ENCODE measurements at regions not wholly inside any gene's neighbourhood (a gene's known extent, or its start where the extent isn't known, plus 50 kb on each side); places are given as distances from the start of the nearest gene placed in this dataset.
A peak's percentile ranks its signal among the peaks of the same experiment; 100 is the strongest.

DNA sequence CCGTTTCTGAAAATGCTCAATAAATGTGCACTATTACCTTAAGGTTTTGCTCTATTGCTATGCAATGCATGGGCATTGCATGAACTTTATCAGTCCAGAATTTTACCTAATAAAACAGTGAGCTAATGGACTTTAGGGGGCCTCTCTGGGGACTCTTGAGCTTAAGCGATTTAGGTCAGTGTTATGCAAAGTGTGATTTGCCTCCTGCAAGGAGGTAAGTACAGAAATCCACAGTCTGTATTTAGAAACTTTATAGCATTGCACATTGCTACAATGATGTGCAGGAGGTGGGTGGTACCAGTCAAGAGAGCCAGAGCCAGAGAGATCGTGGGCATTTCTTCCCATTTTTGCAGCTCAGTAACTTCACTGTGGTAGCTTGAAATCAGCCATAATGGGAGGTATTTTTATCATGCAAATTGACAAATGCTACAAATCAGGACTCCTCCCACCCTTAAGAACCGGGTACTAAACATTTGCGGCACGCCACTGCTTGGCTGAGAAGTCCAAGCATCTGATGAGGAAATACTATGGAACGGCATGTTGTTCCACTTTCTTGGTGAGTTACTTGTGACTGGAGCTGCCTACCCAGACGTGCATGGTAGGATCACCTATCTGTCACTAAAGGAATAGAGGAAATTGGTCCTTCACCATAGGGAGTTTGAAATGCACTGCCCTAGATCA, 174.6 kb upstream of the PGRMC2 start:
- intact Hi-C loops (cut with DNase I) = loop anchor here in 1 of 10 donors (10.0 kb wide), 1 partner anchor 63 kb away; no protein-coding TSS in a partner anchor
- TF ChIP-seq, protein P1, sequence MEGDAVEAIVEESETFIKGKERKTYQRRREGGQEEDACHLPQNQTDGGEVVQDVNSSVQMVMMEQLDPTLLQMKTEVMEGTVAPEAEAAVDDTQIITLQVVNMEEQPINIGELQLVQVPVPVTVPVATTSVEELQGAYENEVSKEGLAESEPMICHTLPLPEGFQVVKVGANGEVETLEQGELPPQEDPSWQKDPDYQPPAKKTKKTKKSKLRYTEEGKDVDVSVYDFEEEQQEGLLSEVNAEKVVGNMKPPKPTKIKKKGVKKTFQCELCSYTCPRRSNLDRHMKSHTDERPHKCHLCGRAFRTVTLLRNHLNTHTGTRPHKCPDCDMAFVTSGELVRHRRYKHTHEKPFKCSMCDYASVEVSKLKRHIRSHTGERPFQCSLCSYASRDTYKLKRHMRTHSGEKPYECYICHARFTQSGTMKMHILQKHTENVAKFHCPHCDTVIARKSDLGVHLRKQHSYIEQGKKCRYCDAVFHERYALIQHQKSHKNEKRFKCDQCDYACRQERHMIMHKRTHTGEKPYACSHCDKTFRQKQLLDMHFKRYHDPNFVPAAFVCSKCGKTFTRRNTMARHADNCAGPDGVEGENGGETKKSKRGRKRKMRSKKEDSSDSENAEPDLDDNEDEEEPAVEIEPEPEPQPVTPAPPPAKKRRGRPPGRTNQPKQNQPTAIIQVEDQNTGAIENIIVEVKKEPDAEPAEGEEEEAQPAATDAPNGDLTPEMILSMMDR (IDR thresholded peaks at IDR 0.05) = no peak
- ATAC-seq = no peak

DNA sequence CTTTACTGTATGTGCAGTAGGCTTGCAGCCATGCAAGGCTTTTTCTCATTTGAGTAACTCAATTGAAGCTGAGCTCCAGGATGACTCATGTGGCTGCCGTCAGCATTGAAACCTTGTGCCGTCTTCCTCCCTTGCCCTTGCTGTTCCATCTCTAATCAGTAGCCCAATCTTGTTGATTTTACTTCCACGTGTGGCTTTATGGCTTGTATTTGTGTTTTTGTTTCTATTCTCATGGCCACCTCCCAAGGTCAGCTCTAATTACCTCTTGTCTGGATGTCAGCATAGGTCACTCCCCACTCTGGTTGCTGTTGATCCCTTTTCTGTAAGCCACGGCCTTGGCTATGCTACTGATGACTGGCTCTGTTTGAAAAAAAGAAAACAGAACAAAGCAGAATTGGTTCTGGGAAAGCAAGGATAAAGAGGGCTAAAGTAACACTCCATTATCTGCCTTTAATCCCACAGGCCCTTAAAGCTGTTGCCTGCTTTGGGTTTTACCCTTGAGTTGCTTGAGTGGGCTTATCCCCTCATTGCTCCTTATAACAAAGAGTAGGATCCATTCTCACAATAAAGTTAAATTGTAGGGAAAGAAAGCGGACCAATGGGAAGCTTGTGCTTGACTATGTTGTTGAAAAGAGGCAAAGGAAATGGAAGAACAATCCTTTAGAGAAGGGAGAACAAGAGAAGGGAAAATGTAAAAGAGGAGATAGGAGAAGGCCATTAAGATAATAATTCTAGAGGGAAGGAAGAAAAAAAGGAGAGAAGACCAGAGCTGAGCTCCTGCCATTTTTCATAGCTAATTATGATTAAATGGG, 173.9 kb upstream of the PGRMC2 start:
- no peak overlapping the region for H3K4me3 ChIP-seq
- H3K27me3 ChIP-seq = no peaks in the 10 kb centered on the region
- 55 to 71% methylated on average over 5 of the region's 5 CpGs for WGBS, 2 donors
- TF ChIP-seq, protein P1 (IDR thresholded peaks at IDR 0.05) = no peak
- H3K4me1 ChIP-seq = peaks cover 0 to 20% (median 0%) of the 10 kb centered on the region in 9 donors
- H3K36me3 ChIP-seq = no peaks in the 10 kb centered on the region
- intact Hi-C loops (cut with DNase I) = loop anchor here in 1 of 10 donors (10.0 kb wide), 1 partner anchor 63 kb away; no protein-coding TSS in a partner anchor
- DNase-seq (no peak), ATAC-seq (peak in 7 of 8 donors; percentile 35 to 76 (median 47))
- H3K9me3 ChIP-seq = no peaks in the 10 kb centered on the region
- H3K27ac ChIP-seq = peak overlapping the region in 1 of 10 donors; percentile 59

More for the DNA sequence above, 174.6 kb upstream of the PGRMC2 start:
- H3K9me3 ChIP-seq = no peaks in the 10 kb centered on the region
- no peak for DNase-seq
- H3K27me3 ChIP-seq = no peaks in the 10 kb centered on the region
- H3K27ac ChIP-seq = peak overlapping the region in 1 of 10 donors; percentile 59
- peaks cover 0 to 16% (median 0%) of the 10 kb centered on the region in 9 donors for H3K4me1 ChIP-seq
- H3K4me3 ChIP-seq = no peak overlapping the region
- no peaks in the 10 kb centered on the region for H3K36me3 ChIP-seq
- WGBS, 2 donors = 88% methylated on average over 8 of the region's 8 CpGs

DNA sequence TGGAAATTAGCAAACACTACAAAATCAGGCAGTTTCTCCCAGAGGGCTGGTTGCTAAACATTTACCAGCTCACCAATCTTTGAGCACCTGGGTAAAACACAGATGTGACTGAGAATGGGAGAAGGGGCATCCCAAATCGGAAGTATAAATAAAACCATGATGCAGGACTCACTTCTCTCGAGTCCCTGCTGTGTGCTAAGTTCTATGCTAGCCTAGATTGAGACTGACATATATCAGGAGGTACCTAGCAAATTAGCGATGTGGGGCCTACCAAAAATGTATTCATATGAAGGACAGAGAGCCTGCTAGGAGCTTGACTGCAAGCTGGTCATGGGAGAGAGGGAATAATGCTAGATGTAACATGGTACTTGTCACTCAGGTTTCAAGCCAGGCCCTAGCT, 171.9 kb upstream of the PGRMC2 start:
- H3K27ac ChIP-seq = no peak overlapping the region
- peaks cover 0 to 33% (median 9%) of the 10 kb centered on the region in 9 donors for H3K4me1 ChIP-seq
- no peak overlapping the region for H3K4me3 ChIP-seq
- DNase-seq (no peak), ATAC-seq (no peak)
- H3K9me3 ChIP-seq = no peaks in the 10 kb centered on the region
- TF ChIP-seq, protein P1 (IDR thresholded peaks at IDR 0.05) = no peak
- 86 to 97% methylated on average over 3 of the region's 3 CpGs for WGBS, 2 donors
- no peaks in the 10 kb centered on the region for H3K36me3 ChIP-seq
- no peaks in the 10 kb centered on the region for H3K27me3 ChIP-seq
- intact Hi-C loops (cut with DNase I) = loop anchor here in 9 of 10 donors (5.0 to 10.0 kb wide), 9 partner anchors 68 to 405 kb away; partner anchors contain the start of gene JADE1 (in 2 of the 9)

DNA sequence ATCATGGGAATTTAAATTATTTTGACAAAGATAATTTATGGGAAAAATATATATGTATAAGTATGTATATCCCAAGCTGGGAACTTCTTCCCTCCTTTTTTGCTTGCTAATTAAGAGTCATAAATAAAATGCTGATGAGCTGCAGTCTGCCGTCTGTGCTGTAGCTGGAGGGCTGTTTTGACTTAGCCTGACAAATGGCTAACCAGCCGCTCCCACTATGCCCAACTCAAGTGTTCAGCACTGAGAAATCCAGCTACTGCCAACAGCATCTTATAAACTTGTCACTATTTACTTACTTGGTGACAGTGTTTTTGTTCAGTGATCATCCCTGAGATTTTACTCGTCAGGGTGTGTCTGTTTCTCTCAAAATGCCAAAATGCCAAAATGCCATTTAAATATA, 171.2 kb upstream of the PGRMC2 start:
- TF ChIP-seq, protein P1 (IDR thresholded peaks at IDR 0.05) = no peak
- Histone ChIP-seq H3K27ac (no peak overlapping the region), H3K4me1 (peaks cover 0 to 40% (median 17%) of the 10 kb centered on the region in 9 donors), H3K9me3 (no peaks in the 10 kb centered on the region), H3K4me3 (no peak overlapping the region), H3K36me3 (no peaks in the 10 kb centered on the region), H3K27me3 (no peaks in the 10 kb centered on the region)
- ATAC-seq (no peak), DNase-seq (no peak)
- 96 to 99% methylated on average over 3 of the region's 3 CpGs for WGBS, 2 donors
- intact Hi-C loops (cut with DNase I) = loop anchor here in 9 of 10 donors (5.0 to 10.0 kb wide), 9 partner anchors 68 to 406 kb away; partner anchors contain the start of gene JADE1 (in 2 of the 9)

Measured in heart right ventricle (tissue), 16 donors.